Stimulated activated CD8-positive, alpha-beta memory T cell treated with anti-CD3 and anti-CD28 coated beads, Interleukin-15, amount 100 ng/mL, for 1 hour (primary cell): ENCODE measurements at regions not wholly inside any gene's neighbourhood (a gene's known extent, or its start where the extent isn't known, plus 50 kb on each side); places are given as distances from the start of the nearest gene placed in this dataset.

ENCODE experiments used
- DNase-seq: peaks from one replicate; pipeline ENCODE4 v3.0.0-alpha.2; 2020; ENCODE audit warnings: low read depth

DNA sequence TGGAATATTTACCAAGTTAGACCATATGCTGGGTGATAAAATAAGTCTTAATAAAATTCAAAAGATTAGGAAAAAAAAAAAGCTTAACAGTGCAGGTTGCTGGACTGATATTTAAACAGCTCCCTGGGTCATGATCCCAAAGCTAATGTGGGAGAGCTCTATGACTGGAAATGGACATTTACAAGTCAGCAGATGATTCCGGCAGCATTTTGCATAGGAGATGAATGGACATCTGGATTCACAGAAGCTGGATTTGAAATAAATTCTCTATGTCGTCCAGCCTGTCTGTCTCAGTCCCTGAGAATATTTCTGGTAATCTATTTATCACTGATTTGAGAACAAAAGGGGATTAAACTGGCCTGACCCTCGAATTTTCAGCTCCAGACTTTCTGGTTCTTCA, 52.3 kb upstream of the KLHL25 start:
- no peak for DNase-seq

DNA sequence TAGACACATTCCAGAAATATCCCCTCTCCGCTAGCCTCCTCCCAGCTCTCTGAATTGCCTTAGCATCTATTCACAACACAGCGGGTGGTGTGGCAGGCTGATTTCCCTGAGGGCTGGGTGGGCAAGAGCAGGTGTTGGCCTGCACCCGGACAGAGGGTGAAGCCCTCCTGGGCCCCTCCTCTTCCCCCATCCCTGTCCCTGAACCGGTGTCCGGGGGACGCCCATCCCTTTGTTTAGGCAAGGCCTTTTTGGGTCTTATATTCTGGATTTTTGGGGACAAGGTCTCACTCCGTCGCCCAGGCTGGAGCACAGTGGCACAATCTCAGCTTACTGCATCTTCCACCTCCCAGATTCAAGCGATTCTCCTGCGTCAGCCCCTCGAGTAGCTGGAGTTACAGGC, 55.2 kb upstream of the KLHL25 start:
- no peak for DNase-seq

DNA sequence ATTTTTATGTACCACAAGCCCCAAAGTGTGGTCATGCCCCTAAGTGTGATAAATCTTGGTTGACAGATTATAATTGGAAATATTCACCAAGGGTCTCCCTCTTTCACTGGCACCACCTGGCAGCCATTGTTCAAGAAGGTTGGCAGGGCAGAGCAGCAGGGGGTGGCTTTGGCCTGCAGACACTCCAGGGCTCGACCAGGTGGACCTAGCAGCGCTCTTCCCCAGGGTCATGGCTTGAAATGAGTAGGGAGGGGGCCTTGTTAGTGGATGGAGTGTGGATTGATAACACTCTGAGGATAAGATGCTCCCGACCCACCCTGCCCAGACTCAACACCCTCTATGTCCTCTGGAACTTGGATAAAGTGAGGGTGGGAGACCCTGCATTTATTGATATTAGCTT, 58.2 kb upstream of the KLHL25 start:
- DNase-seq: no peak

DNA sequence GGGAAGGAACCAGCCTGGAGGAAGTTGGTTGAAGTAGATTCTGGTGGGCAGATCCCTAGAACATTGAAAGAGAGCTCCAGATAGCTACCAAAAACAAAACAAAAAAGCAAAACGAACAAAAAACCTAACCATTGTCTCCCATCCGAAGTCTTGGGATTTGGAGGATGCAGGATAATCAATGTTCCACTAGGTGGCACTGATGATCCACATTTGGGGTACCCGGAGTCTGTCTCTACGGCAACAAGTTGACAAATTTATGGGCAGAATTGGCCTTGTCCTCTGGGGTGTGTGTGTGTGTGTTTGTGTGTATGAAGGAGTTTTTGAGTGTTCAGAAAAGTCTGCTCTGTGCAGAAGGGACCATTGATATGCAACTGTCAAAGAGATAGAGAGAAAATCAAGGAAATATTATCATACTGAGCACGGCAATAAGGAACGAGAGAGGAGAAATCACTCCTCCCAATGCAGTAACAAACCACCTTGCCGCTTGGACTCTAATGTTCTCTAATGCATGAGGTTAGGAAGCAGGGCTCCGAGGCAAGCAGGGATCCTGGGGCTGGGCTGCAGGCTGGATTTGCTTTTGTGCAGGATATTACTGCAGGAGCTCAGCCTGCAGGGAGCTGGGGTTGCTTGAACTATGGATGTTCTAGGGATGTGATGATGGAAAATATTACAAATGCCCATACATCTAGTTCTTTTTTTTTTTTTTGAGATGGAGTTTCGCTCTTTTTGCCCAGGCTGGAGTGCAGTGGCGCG, 59.8 kb upstream of the KLHL25 start:
- DNase-seq: peak; percentile 6

DNA sequence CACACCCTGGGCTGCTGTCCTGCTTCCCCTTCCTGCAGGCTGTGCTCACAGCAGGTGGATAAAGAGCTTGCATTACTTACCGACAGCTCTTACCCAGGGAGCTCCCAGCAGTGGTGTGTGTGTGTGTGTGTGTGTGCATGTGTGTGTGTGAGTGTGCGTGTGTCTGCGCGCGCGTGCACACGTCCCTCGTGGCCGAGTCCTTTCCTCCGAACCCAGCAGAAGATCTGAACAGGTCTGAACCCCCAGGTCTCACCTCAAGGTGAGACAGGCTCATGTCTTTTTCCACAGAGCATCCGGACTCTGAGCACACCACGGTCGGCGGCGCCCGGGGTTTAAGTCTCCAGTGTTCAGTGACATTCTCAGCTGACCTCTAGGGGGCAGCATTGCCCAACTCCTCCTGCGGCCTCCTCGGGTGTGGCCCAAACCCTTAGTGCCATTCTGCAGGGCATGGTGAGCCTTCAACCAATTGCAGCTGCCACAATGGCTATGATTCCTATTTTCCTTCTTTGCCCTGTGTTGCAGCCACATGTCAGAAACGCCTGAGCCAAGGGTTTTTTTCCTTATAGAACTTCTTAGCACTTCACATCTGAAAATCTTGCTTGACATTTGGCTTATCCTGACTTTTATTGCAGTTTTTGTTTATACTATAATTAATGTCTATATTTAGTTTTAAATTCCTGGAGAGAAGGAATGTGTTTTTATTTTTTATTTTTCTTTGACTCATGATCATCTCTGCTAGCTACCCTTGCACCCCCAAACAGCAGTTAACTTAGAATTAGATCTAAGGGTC, 64.1 kb upstream of the KLHL25 start:
- DNase-seq: peak; percentile 56

DNA sequence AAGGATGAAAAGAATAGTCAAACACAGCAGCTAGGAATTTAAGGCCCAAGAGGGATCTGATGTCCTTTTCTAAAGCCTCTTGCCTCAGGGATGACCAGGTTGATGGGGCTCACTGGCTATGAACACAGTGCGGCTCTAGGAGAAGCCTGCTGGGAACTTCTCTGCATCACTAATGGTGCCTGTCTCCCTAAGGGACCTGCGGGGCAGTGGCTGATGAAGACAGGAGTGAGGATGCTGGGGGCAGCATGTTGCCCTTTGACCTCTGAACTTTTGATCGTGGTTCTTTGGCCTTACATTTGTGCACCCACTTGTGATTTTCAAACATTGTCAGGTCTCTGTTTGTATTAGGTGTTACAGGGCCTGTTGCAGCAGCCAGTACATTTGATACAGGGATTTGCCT, 64.9 kb upstream of the KLHL25 start:
- DNase-seq: no peak

DNA sequence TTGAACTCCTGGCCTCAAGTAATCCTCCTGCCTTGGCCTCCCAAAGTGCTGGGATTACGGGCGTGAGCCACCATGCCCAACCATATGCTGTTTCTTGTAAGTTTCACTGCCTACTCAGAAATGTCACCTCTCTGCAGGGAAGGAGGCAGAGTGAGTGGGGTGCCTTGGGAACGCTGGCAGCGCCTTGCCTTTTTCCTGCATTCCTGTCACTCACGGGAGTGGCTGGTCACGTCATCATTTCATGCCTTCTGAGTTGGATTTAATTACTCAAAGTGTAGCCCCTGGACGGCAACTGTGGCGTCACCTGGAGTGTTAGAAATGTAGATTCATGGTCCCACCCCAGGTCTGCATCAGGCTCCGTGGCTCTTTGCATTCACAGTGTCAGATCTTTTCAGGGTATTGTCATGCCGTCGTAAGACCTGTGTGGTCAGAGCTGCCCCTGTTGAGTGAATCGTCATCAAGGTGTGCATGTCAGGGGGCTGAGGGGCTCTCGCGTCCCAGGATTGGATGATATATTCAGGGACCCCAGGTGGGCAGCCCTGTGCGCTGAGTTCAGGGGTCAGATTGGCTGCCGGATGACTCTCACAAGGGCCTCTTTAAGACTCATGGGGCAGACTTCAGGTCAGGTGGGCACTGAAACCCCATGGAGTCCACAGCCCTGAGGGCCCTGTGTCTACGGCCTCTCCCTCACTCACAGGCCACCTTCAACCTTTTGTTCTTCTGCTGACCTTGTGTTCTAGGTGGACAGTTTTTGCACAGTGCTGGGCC, 65.9 kb upstream of the KLHL25 start:
- no peak for DNase-seq

DNA sequence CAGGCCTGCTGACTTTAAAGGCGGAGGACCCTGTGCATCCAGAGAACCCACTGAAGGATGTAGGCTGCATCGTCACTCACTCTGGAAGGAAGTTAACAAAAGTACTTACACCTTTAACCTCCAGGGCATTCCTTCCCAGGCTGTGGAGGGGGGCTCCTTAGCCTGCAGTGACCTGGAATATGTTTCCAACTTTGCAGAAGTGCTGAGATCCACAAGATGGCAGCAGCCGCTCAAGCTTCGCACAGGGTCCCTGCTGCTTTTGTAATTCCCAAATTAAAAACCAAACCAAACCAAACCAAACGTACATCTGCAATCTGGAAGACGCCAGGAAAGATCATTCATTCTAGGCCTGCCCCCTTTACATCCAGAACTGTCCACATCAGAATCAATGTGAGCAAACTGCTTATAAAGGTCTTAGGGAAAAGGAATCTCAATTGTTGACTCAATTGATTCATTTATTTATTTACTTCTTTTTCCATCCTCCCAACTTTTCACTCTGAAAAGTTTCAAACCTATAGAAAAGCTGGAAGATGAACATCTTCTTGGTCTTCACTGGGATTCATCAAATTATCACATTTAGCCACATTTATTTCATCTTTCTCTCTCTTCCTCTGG, 70.5 kb upstream of the KLHL25 start:
- DNase-seq: no peak

DNA sequence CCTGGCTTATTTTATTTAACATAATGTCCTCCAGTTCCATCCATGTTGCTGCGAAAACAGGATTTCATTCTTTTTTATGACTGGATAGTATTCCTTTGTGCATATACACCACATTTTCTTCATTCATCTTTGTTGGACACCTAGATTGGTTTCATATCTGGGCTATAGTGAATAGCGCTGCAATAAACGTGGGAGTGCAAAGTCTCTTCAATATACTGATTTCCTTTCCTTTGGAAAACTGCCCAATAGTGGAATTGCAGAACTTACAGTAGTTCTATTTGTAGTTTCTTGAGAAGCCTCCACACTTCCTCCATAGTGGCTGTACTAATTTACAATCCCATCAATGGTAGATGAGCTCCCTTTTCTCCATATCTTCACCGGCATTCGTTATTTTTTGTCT, 72.5 kb upstream of the KLHL25 start:
- no peak for DNase-seq

DNA sequence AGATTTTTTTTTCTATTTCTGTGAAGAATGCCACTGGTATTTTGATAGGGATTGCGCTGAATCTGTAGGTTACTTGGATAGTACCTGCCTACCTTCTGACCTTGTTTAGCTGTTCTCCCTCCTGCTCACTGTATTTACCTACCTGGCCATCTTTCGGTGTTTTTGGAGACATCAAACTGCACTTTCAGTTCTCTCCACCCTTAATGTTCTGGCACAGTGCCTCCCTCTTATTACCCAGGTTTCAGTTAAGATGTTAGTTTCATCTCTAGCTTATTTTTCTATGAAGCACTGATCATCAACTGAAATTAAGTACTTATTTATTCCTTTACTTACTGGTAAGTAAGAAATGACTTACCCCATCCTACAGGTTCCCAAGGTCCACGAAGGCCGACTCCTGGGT, 74.4 kb upstream of the KLHL25 start:
- no peak for DNase-seq

DNA sequence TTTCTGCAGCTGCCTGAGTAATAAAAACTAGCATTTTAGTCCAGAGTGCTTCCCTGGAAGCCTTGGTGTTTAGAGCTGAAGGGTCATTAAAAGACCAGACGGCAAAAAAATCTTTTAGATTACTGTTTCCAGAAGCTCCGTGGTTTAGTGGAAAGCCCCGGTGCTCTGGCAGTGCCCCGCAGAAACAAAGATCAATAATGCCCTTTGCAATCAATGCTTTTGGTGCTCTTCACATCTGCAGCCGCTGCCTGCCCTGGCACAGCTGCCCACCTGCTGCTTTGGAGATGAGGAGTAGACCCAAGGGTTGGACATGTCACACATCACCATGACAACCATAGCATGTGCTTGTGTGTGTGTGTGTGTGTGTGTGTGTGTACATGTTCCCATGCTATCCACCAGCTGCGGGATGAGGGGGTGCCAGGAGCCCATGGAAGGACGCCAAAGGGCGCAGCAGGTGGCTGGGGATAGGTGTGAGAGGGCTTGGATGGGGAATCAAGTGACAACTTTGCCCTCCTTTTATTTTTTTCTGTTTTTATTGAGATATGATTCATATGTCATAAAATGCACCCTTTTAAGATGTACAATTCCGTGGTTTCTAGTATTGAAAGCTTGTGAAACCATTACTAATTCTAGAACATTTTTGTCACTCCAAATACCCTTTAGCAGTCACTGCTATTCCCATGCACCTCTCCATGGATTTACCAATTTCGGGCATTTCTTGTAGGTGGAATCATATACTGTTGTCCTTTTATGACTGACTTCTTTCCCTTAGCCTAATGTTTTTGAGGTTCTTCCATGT, 75.7 kb upstream of the KLHL25 start:
- DNase-seq: no peak

DNA sequence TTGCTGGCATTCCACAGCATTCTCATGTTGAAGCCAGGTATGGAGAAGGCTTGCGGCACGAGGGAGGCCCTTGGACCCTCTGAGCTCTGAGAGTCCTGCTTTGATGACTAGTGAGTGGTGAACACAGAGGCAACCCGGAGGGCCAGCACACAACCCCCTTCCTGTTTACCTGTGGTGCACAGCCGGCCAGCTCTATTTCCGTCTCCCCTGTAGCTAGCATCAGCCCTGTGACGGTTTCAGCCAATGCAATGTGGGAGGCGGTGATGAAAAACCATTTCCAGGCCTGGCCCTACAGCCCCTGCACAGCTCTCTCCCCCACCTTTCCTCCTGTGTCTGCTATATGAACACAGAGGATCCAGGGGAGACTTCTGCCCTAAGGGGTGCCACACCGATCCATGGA, 76.8 kb upstream of the KLHL25 start:
- no peak for DNase-seq

DNA sequence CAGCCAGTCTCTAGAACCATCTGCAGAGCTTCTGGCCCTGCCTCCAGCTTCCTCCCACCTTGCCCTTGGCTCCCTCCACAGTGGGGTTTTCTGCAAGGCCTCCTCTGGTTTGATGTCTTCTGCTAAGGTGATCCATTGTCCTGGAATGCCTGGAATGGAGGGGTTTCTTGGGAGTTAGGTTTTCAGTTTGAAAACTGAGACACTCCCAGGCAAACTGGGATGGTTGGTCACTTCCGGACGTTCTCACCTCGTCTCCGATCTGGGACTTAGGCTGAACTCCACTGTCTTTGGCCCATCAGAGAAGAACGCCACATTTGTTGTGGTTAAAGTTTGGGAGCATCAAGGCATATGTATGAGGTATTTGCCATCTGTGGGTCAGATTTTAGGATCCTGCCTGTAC, 77.4 kb upstream of the KLHL25 start:
- no peak for DNase-seq

DNA sequence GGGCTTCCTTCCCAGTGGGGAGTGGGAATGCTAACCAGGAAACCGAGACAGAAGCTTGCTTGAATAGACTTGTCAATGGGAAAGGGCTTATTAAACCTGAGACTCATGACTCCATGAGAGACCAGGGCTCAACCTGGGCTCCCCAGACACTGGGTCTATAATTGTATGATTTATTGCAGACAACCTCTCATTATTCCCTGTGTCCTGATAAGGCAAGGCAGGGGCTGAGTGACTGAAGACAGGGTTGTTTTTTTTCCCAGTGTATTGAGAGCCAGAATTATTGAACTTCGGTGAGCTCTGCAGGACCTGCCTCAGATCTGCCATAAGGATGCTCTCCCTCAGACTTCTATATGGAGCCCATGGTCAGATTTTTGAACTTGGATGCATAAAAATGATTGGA, 79.5 kb upstream of the KLHL25 start:
- no peak for DNase-seq

DNA sequence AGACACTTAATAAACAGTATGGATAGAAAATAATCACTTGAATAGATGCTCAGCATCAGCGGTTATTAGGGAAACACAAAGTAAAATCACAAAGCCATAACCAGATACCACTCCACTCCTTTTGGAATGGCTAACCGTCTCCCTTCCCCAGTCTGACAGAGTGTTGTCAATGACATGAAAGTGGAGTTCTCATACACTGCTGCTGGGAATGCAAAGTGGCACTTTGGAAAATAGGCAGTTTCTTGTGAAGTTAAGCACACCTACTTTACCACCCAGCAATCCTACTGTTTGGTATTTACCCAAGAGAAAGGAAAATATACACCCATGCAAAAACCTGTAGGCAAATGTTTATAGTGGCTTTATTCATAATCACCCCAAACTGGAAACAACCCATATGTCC, 81.0 kb upstream of the KLHL25 start:
- DNase-seq: no peak

DNA sequence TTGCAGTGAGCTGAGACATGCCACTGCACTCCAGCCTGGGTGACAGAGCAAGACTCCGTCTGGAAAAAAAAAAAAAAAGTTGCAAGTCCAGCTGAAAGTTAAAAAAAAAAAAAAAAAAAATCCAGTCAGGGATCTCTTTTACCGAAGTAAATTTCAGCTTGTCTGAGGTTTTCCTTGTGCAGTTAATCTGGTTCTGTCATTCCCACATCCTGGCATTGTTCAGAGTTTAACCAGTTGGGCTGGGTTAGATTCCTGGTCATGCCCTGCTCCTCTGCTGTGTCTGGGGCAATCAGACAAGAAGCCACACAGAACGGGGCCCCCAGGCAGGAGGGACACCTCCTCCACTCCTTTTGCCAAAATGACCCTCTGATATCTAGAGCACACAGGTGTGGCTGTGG, 84.1 kb upstream of the KLHL25 start:
- no peak for DNase-seq

DNA sequence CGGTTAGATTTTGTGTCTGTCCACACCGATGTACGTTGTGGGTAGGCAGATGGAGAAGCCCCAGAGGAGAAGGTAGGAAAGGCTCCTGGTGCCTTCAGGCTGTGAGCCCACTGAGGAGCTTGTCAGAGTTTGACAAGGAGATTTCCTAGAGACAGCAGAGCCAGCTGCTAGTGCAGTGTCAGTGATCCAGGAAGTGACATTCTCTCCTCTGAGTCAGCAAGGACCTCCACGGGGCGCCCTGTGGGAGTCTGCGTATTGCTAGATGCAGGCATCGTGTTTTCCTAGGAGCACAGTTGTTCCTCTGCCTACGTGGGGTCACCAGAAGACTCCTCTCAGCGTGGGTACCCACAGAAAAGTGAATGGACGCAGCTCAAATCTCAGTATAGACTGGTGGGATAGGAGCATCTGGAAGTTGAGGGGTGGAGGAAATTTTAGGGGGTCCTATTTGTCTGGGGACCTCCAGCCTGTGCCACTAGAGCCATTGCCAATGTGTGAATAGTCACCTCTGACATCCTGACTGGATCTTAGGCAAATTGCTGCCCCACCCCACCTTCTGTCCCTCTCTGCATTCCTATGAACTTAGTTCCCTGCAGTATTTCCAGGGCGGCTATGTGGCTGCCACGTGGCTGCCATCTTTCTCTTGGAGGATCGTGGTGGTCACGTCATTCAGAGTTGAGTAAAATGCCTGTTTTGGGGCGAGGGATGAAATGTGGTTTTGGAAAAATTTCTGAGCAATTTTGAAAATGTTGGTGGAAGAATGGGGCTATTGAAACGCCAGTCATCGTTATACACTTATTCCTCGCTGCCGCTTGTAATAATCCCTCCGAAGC, 84.8 kb upstream of the KLHL25 start:
- no peak for DNase-seq

DNA sequence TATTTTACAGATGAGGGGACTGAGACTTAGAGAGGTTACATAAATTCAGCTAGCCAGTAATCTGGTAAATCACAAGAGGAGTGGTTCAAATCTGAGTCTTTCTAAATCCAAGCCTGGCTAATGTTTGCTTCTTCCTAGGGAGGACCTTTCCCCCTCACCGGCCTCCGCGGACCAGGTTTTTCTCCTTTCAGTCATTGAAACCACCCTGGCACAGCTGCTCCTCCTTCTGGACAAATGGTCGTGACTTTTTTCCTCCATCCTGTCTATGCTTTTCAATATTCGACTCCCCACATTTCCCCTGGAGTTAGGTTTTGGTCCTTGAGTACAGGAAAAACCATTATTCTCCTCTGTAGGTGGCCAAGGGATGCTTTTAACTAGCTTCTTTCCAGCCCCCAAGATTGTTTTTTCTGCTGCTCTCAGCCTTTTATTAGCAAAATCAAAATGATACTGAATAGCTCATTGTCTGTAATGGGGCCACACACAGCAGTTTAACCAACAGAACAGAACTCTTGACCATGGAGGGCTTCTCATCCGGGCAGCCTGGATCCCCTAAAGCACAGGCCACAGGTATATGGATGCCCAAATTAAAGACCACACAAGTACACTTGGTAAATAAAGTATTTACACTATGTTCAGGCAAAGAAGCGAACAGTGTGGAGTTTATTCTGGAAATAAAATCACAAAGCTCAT, 85.9 kb upstream of the KLHL25 start:
- DNase-seq: no peak

DNA sequence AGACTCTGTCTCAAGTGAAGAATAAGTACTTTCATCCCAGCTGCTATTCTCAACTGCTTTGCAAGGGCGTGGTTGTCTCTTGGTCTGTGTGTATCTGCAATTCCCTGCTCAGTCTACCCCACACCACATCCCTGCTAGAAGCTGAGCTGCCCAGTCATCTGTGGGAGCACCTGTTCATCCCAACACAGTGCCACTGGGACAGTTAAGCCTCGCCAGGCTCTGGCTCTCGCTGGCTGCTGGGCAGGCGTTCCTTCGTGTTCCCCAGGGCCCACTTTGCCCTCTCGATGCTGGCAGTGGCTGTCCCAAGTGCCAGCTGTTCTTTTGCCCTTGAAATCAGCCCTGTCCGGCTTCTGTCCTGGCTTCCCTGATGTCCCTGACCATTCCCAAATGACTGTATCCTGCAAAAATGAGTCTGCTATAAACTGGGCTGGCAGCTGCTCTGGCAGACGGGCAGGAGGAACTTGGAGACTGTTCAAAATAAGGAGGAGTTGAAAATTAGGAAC, 91.6 kb upstream of the KLHL25 start:
- DNase-seq: no peak
